ENCODE measurements at regions not wholly inside any gene's neighbourhood (a gene's known extent, or its start where the extent isn't known, plus 50 kb on each side); places are given as distances from the start of the nearest gene placed in this dataset.
"Not testable (repeated sequence)": the region's sequence is repeated elsewhere in the genome, so short reads cannot be mapped to it uniquely, and the experiment has no call there.

DNA sequence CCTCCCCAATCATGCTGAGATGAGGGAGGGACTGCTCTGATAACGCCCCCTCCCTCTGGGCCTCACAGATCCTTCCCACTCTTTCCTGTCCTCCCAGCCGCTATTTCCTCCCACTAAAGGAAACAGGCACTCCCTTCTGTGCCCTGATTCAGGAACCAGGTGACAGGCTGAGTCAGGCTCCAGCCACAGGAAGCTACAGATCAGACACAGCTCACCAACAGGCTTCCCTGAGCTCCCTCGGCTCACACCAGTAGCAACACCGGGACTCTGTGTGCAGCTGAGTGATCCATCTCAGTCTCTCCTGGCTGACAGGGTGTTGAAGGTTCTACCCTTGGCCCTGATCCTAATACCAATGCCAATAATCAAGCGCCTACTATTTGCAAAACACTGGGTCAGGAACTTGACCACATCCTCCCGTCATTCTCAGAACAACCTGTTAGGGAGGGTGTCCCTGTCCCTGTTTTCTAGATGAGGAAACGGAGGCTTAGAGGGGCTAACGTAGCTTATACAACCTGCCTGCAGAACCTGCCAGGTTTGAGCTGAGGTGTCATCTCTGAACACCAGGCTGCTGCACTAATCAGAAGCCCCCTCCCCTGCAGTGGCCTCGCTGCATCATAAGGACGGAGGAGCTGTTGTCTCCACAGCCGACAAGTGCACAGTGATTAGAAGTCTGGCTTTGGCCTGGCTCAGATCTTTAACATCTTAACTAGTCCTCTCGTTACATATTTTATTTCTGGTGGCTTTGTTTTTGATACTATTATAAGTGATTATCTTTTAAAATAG lies 126.3 kb downstream of the LRRC37A3 start:
- peak overlapping the region; percentile 74 for H3K27ac Mint-ChIP-seq (ENCODE audit: unreplicated experiment)
- H3K27me3 Mint-ChIP-seq (ENCODE audit: unreplicated experiment); H3K4me3 Mint-ChIP-seq (ENCODE audit: low read depth, unreplicated experiment); intact Hi-C loops (cut with micrococcal nuclease; ENCODE audit: unreplicated experiment); CTCF ChIA-PET; H3K9me3 Mint-ChIP-seq (ENCODE audit: low read depth, unreplicated experiment): not testable (repeated sequence)
- peaks cover 14% of the 10 kb centered on the region for H3K4me1 Mint-ChIP-seq (ENCODE audit: low read depth, unreplicated experiment)
- peaks cover 17% of the 10 kb centered on the region for H3K36me3 Mint-ChIP-seq (ENCODE audit: insufficient read depth, unreplicated experiment)
- BruUV-seq (replicated peaks): TSS peak; percentile 68
- DNase-seq: peak; percentile 48

DNA sequence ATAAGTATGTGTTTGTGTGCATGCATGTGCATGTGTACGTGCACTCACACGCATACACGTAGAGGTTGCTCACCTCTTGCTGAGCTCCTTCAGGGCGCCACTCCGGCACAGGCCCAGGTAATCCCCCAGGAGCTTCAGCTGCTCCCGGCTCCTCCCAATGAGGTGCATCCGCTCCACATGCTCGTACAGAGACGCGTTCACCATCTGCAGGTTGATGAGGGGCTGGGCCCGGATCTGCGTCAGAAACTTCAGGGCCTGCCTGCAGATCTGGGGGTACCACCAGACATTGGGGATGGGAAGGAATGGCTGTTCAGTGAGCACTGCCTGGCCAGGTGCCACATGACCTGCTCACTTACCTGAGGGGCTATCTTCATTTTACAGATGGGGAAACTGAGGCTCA lies 127.0 kb downstream of the LRRC37A3 start:
- H3K27me3 Mint-ChIP-seq (ENCODE audit: unreplicated experiment); DNase-seq; BruUV-seq (replicated peaks); H3K4me3 Mint-ChIP-seq (ENCODE audit: low read depth, unreplicated experiment); intact Hi-C loops (cut with micrococcal nuclease; ENCODE audit: unreplicated experiment); H3K9me3 Mint-ChIP-seq (ENCODE audit: low read depth, unreplicated experiment); CTCF ChIA-PET: not testable (repeated sequence)
- peaks cover 21% of the 10 kb centered on the region for H3K36me3 Mint-ChIP-seq (ENCODE audit: insufficient read depth, unreplicated experiment)
- peak overlapping the region; percentile 74 for H3K27ac Mint-ChIP-seq (ENCODE audit: unreplicated experiment)
- peaks cover 20% of the 10 kb centered on the region for H3K4me1 Mint-ChIP-seq (ENCODE audit: low read depth, unreplicated experiment)

DNA sequence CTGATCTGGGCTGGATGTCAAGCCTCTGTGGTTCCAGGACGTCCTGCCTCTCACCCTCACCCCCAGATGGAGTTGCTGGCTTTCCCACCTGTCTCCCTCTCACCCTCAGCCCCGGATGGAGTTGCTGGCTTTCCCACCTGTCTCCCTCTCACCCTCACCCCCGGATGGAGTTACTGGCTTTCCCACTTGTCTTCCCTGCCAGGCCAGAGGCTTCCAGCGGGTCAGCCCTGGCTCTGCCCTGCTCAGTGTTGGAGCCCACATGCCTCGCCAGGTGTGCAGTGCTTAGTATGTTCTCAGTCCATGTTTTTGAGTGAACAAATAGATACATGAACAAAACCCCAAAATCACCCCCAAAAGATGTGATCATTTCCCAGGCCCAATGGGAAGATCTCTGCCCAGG lies 127.6 kb downstream of the LRRC37A3 start:
- H3K9me3 Mint-ChIP-seq (ENCODE audit: low read depth, unreplicated experiment); BruUV-seq (replicated peaks); H3K4me3 Mint-ChIP-seq (ENCODE audit: low read depth, unreplicated experiment); H3K27ac Mint-ChIP-seq (ENCODE audit: unreplicated experiment); H3K27me3 Mint-ChIP-seq (ENCODE audit: unreplicated experiment); intact Hi-C loops (cut with micrococcal nuclease; ENCODE audit: unreplicated experiment); DNase-seq; CTCF ChIA-PET: not testable (repeated sequence)
- Mint-ChIP-seq H3K36me3 (ENCODE audit: insufficient read depth, unreplicated experiment) (peaks cover 25% of the 10 kb centered on the region), H3K4me1 (ENCODE audit: low read depth, unreplicated experiment) (peaks cover 25% of the 10 kb centered on the region)

DNA sequence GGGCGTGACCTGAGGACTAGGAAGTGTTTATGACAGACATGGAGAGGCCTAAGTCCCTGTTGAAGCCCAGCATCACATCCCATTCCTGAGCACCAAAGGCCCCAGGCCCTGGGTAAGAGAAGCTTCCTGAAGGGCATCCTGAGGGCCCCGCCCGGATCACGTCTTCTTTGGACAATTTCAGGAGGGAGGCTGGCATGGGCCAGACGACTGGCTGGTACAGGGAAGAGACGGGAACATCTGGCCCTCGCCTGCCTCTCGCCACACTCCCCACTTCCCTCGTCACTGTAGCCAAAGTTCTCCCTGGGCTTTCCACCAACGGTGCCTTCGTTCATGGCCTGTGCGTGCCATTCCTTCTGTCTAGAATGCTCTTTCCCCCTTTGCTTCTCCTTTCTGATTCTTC lies 128.1 kb downstream of the LRRC37A3 start:
- H3K27ac Mint-ChIP-seq (ENCODE audit: unreplicated experiment): not testable (repeated sequence)

DNA sequence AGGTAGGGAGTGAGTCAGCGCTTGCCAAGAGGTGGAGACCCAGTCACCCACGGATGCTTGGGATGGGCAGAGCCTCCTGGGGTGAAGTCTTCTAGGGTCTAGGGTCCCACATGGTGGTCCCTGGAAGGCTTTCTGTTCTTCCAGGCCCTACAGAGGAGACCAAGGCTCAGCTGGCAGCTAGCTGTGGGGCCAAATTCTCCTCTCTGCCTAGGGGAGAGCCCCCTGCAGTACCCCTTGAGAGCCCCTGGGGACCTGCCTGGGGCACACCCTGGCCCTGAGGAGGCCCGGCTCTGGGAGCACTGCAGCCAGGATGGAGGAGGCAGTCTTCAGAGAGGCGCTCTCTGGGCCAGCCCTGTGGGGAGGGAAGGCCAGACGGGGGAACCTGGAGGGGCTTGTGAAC lies 128.6 kb upstream of the SMURF2 start:
- CTCF ChIA-PET; H3K27ac Mint-ChIP-seq (ENCODE audit: unreplicated experiment); DNase-seq; H3K27me3 Mint-ChIP-seq (ENCODE audit: unreplicated experiment); H3K4me3 Mint-ChIP-seq (ENCODE audit: low read depth, unreplicated experiment); intact Hi-C loops (cut with micrococcal nuclease; ENCODE audit: unreplicated experiment); BruUV-seq (replicated peaks); H3K9me3 Mint-ChIP-seq (ENCODE audit: low read depth, unreplicated experiment): not testable (repeated sequence)
- Mint-ChIP-seq H3K36me3 (ENCODE audit: insufficient read depth, unreplicated experiment) (peaks cover 31% of the 10 kb centered on the region), H3K4me1 (ENCODE audit: low read depth, unreplicated experiment) (peaks cover 33% of the 10 kb centered on the region)

More for the DNA sequence above, 128.1 kb downstream of the LRRC37A3 start:
- Mint-ChIP-seq H3K4me1 (ENCODE audit: low read depth, unreplicated experiment) (peaks cover 30% of the 10 kb centered on the region), H3K36me3 (ENCODE audit: insufficient read depth, unreplicated experiment) (peaks cover 29% of the 10 kb centered on the region)
- H3K27me3 Mint-ChIP-seq (ENCODE audit: unreplicated experiment); CTCF ChIA-PET; BruUV-seq (replicated peaks); H3K9me3 Mint-ChIP-seq (ENCODE audit: low read depth, unreplicated experiment); intact Hi-C loops (cut with micrococcal nuclease; ENCODE audit: unreplicated experiment); DNase-seq; H3K4me3 Mint-ChIP-seq (ENCODE audit: low read depth, unreplicated experiment): not testable (repeated sequence)

DNA sequence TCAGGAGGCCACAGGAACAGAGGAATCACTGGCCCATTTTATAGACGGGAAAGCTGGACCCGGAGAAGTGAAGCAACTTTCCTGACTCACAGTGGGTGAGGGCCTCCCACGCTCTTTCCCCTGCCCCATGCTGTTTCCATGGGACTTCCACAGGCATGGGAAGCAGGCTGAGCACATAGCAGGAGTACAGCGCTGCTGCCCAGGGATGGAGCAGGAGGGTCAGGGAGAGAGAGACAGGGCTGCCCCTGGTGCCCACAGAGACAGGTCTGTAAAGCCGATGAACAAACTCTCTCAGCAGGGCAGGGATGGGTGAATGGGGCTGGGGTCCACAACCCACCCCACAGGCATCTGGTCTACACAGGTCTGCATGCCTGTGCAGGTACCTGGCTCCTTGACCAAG lies 128.1 kb upstream of the SMURF2 start:
- H3K27ac Mint-ChIP-seq (ENCODE audit: unreplicated experiment); H3K9me3 Mint-ChIP-seq (ENCODE audit: low read depth, unreplicated experiment); H3K27me3 Mint-ChIP-seq (ENCODE audit: unreplicated experiment); DNase-seq; H3K4me3 Mint-ChIP-seq (ENCODE audit: low read depth, unreplicated experiment); CTCF ChIA-PET; BruUV-seq (replicated peaks); intact Hi-C loops (cut with micrococcal nuclease; ENCODE audit: unreplicated experiment): not testable (repeated sequence)
- Mint-ChIP-seq H3K4me1 (ENCODE audit: low read depth, unreplicated experiment) (peaks cover 32% of the 10 kb centered on the region), H3K36me3 (ENCODE audit: insufficient read depth, unreplicated experiment) (peaks cover 31% of the 10 kb centered on the region)

DNA sequence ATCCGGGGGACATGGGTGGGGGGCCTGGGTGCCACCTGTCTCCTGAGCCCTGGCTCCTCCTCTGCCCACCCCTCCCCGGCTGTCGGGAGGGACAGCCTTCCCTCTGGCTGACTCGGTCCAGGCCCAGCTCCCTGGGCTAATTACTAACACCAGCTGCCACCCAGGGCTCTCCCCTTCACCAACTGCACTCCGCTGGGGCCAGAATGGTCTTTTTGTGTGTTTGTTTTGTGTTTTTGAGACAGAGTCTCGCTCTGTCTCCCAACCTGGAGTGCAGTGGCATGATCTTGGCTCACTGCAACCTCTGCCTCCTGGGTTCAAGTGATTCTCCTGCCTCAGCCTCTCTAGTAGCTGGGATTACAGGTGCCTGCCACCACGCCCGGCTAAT lies 126.9 kb upstream of the SMURF2 start:
- H3K9me3 Mint-ChIP-seq (ENCODE audit: low read depth, unreplicated experiment); H3K27me3 Mint-ChIP-seq (ENCODE audit: unreplicated experiment); BruUV-seq (replicated peaks); CTCF ChIA-PET; intact Hi-C loops (cut with micrococcal nuclease; ENCODE audit: unreplicated experiment); DNase-seq; H3K27ac Mint-ChIP-seq (ENCODE audit: unreplicated experiment); H3K4me3 Mint-ChIP-seq (ENCODE audit: low read depth, unreplicated experiment): not testable (repeated sequence)
- Mint-ChIP-seq H3K4me1 (ENCODE audit: low read depth, unreplicated experiment) (peaks cover 21% of the 10 kb centered on the region), H3K36me3 (ENCODE audit: insufficient read depth, unreplicated experiment) (peaks cover 20% of the 10 kb centered on the region)

All from Calu3 (cell line).